K562 (cell line): ENCODE measurements at regions not wholly inside any gene's neighbourhood (a gene's known extent, or its start where the extent isn't known, plus 50 kb on each side); places are given as distances from the start of the nearest gene placed in this dataset.

ENCODE experiments used
- ATAC-seq: fragments of 200-7000 bp; cut with Tn5 transposase; 3 replicates; pipeline ENCODE4 v1.9.1; 2020; ENCODE audit warnings: moderate library complexity
- BruUV-seq: library from RNA; stranded (reverse); fragments of 400-500 nt; replicated peaks from 2 replicates; lab custom pipeline; 2021; lab: Mats Ljungman, UMichigan
- CTCF ChIA-PET: fragments of 300-600 bp; formaldehyde crosslinking; extraction: SDS; loops from one replicate; lab custom pipeline; 2021; ENCODE audit warnings: low intra/inter-chr PET ratio; lab: Yijun Ruan, JAX
- POLR2A ChIA-PET: fragments of 300-600, 350-650 bp; sonication (Branson Sonifier 250); formaldehyde crosslinking; extraction: SDS; loops from one replicate; lab custom pipeline; 2021; ENCODE audit warnings: antibody characterized with exemption, inconsistent platforms; lab: Yijun Ruan, JAX
- DNase-seq, 4 experiments: peaks; one replicate each; pipeline versions ENCODE4 v3.0.0 to v3.0.0-alpha.2; 2011 to 2018; ENCODE audit warnings: low spot score in 3 of 4, mixed read lengths in 3 of 4; ENCODE audit errors: extremely low read depth in 1 of 4
- FAIRE-seq: peaks from 2 replicates; lab custom pipeline; 2011; peaks lifted over from hg19 to GRCh38; lab: Jason Lieb, UNC
- H2AFZ ChIP-seq: 2 replicates; pipeline ENCODE4 v1.6.0; 2011; ENCODE audit warnings: low read depth, low read length, control low read depth, inconsistent platforms
- H3K27ac ChIP-seq: fragments of 200-600 bp; 3 replicates; pipeline ENCODE4 v1.8.0; 2011; ENCODE audit warnings: low read depth, mild to moderate bottlenecking, control low read depth, inconsistent platforms, low read length, moderate library complexity, mixed read lengths; ENCODE audit errors: extremely low read depth
- H3K27me3 ChIP-seq, 2 experiments: fragments of 300-600 bp in 1 of 2; 2 replicates in 1 of 2; 3 replicates in 1 of 2; pipeline versions ENCODE4 v1.6.0 to v1.8.0; 2011; ENCODE audit warnings: inconsistent platforms in 2 of 2, low read length in 2 of 2, mild to moderate bottlenecking in 1 of 2, mixed read lengths in 1 of 2, moderate library complexity in 1 of 2; ENCODE audit not compliant: control insufficient read depth in 2 of 2, insufficient read depth in 2 of 2
- H3K36me3 ChIP-seq: fragments of 300-600 bp; 3 replicates; pipeline ENCODE4 v1.8.0; 2011; ENCODE audit warnings: mild to moderate bottlenecking, low read length, inconsistent platforms; ENCODE audit not compliant: control insufficient read depth, insufficient read depth
- H3K4me1 ChIP-seq, 2 experiments: fragments of 200-600 bp in 1 of 2; replicated peaks in 1 of 2; 2 replicates in 1 of 2; 3 replicates in 1 of 2; pipeline versions ENCODE4 v1.5.1 to v1.8.0; 2011; ENCODE audit warnings: inconsistent platforms in 2 of 2, low read length in 2 of 2, mild to moderate bottlenecking in 1 of 2, mixed read lengths in 1 of 2, moderate library complexity in 1 of 2; ENCODE audit not compliant: control insufficient read depth in 2 of 2, insufficient read depth in 2 of 2
- H3K4me2 ChIP-seq: 2 replicates; pipeline ENCODE4 v1.6.1; 2011; ENCODE audit warnings: low read length, control low read depth, inconsistent platforms, mixed read lengths; ENCODE audit not compliant: insufficient read depth
- H3K4me3 ChIP-seq: fragments of 200-600 bp; sonication (generic), shearing (Covaris generic); 2 replicates; pipeline ENCODE4 v1.5.1; 2016; ENCODE audit warnings: control low read depth, inconsistent platforms
- H3K79me2 ChIP-seq: fragments of 200-600 bp; 3 replicates; pipeline ENCODE4 v1.8.0; 2011; ENCODE audit warnings: low read length, inconsistent platforms; ENCODE audit not compliant: control insufficient read depth, insufficient read depth
- H3K9ac ChIP-seq, 2 experiments: 2 replicates each; pipeline versions ENCODE4 v1.6.0 to v1.6.1; 2011; ENCODE audit warnings: low read depth in 2 of 2, low read length in 2 of 2, control low read depth in 1 of 2, inconsistent platforms in 1 of 2, mild to moderate bottlenecking in 1 of 2, mixed read lengths in 1 of 2; ENCODE audit not compliant: insufficient read depth in 1 of 2
- H3K9me1 ChIP-seq: one replicate; pipeline ENCODE4 v1.6.0; 2011; ENCODE audit warnings: inconsistent platforms, mild to moderate bottlenecking, low read length, moderate library complexity; ENCODE audit not compliant: control insufficient read depth, insufficient read depth
- H3K9me3 ChIP-seq: replicated peaks from 2 replicates; pipeline ENCODE4 v1.5.1; 2011; ENCODE audit warnings: low read depth, low read length, inconsistent platforms; ENCODE audit not compliant: control insufficient read depth, insufficient read depth
- H4K20me1 ChIP-seq: replicated peaks from 2 replicates; pipeline ENCODE4 v1.6.1; 2011; ENCODE audit warnings: low read length, inconsistent platforms, mixed read lengths; ENCODE audit not compliant: control insufficient read depth, insufficient read depth
- BDP1 ChIP-seq: IDR thresholded peaks from 3 replicates; pipeline ENCODE4 v1.6.1; 2011; ENCODE audit not compliant: insufficient read length, insufficient read depth
- MIER1 ChIP-seq: fragments of 450-650 bp; IDR thresholded peaks from 2 replicates; pipeline ENCODE4 v1.6.1; 2016; ENCODE audit warnings: antibody characterized with exemption, mild to moderate bottlenecking, low read depth
- SRF ChIP-seq, 2 experiments: fragments of 250-450, 450-650 bp in 1 of 2; sonication (Bioruptor Pico) in 1 of 2; sonication (generic) in 1 of 2; formaldehyde crosslinking; IDR thresholded peaks; 2 replicates each; pipeline versions ENCODE4 v1.5.0 to v1.5.1; 2020 to 2022; ENCODE audit warnings: mild to moderate bottlenecking in 1 of 2, missing genetic modification reagents in 1 of 2
- ZFP91 ChIP-seq: sonication (generic); formaldehyde crosslinking; IDR thresholded peaks from 2 replicates; pipeline ENCODE4 v1.8.0; 2022; ENCODE audit warnings: mild to moderate bottlenecking, missing genetic modification reagents
- ZNF224 ChIP-seq: sonication (generic); formaldehyde crosslinking; IDR thresholded peaks from 2 replicates; pipeline ENCODE4 v1.8.0; 2022; ENCODE audit warnings: mild to moderate bottlenecking, missing genetic modification reagents
- ZNF589 ChIP-seq: fragments of 200-800 bp; sonication (Bioruptor generic); IDR thresholded peaks from 2 replicates; pipeline ENCODE4 v1.6.1; 2016; ENCODE audit warnings: low read depth, missing genetic modification characterization, missing compliant biosample characterization
- whole genome bisulfite sequencing: fragments of 100-300 bp; shearing (Covaris generic); methylation state at CpG from one replicate; pipeline ENCODE4 v1.1.6; 2016; ENCODE audit warnings: low coverage, mixed read lengths; ENCODE audit not compliant: insufficient coverage; ENCODE audit errors: missing lambda C conversion rate; 5-methylcytosine and 5-hydroxymethylcytosine counted together
- in situ Hi-C: fragments of 300-500 bp; cut with MboI; formaldehyde crosslinking; loops from 4 replicates; pipeline ENCODE4 v1.15.0; 2018; ENCODE audit warnings: inconsistent platforms, mixed read lengths
- intact Hi-C: fragments of 100-400 bp; cut with micrococcal nuclease; formaldehyde crosslinking; loops from 2 replicates; pipeline ENCODE4 v1.14.2; 2022
- TF ChIP-seq, protein P1 (sequence below): fragments of 250-450 bp; sonication (Bioruptor Pico); IDR thresholded peaks from 2 replicates; pipeline ENCODE4 v1.8.0; 2022; ENCODE audit warnings: inconsistent platforms

- no peak for FAIRE-seq
- H3K9me3 ChIP-seq: no peaks in the 10 kb centered on the region
- no peak overlapping the region for H3K9ac ChIP-seq
- no peak for DNase-seq
- WGBS: 0% methylated on average over 3 of the region's 4 CpGs
- H3K4me3 ChIP-seq: no peak overlapping the region
- BruUV-seq: no TSS peak
- ChIA-PET CTCF (no interaction called here), POLR2A (interaction anchor here (1.2 kb wide), 1 partner anchor 9 kb away, joined by 3 read pairs; no protein-coding TSS in a partner anchor)
- H4K20me1 ChIP-seq: no peaks in the 10 kb centered on the region
- no peaks in the 10 kb centered on the region for H3K9me1 ChIP-seq
- H3K36me3 ChIP-seq: no peaks in the 10 kb centered on the region
- intact Hi-C loops: no loop called here
- in situ Hi-C loops: no loop called here
- no peaks in the 10 kb centered on the region for H3K27me3 ChIP-seq
- H3K4me1 ChIP-seq: no peaks in the 10 kb centered on the region
- H3K4me2 ChIP-seq: no peak overlapping the region
- no peak overlapping the region for H2AFZ ChIP-seq
- TF ChIP-seq ZNF224 (CRISPR knock-in tag) (no peak), MIER1 (no peak), BDP1 (no peak), ZNF589 (CRISPR knock-in tag) (no peak), ZFP91 (CRISPR knock-in tag) (no peak), SRF (CRISPR knock-in tag; IDR thresholded peaks at IDR 0.05) (no peak)
- TF ChIP-seq, protein P1, sequence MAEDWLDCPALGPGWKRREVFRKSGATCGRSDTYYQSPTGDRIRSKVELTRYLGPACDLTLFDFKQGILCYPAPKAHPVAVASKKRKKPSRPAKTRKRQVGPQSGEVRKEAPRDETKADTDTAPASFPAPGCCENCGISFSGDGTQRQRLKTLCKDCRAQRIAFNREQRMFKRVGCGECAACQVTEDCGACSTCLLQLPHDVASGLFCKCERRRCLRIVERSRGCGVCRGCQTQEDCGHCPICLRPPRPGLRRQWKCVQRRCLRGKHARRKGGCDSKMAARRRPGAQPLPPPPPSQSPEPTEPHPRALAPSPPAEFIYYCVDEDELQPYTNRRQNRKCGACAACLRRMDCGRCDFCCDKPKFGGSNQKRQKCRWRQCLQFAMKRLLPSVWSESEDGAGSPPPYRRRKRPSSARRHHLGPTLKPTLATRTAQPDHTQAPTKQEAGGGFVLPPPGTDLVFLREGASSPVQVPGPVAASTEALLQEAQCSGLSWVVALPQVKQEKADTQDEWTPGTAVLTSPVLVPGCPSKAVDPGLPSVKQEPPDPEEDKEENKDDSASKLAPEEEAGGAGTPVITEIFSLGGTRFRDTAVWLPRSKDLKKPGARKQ (CRISPR knock-in tag): no peak
- no peak for ATAC-seq
- H3K27ac ChIP-seq: no peak overlapping the region
- no peaks in the 10 kb centered on the region for H3K79me2 ChIP-seq
Measured at GRCh38 chr13:31937436-31937835, 94.1 kb upstream of the FRY start.
